Sigmoid colon (tissue), 6 donors: ENCODE measurements at regions not wholly inside any gene's neighbourhood (a gene's known extent, or its start where the extent isn't known, plus 50 kb on each side); places are given as distances from the start of the nearest gene placed in this dataset.

Experiments used
- DNase-seq: peaks from one replicate; pipeline ENCODE4 v3.0.0-alpha.2; 2019
- H3K27ac ChIP-seq, 4 donors: fragments of 200-600 bp; sonication (generic); one replicate each; pipeline ENCODE4 v1.5.1; 2016 to 2019; ENCODE audit warnings: mild to moderate bottlenecking in 1 of 4
- H3K27me3 ChIP-seq, 3 donors: fragments of 200-600 bp; sonication (generic); one replicate each; pipeline ENCODE4 v1.5.1; 2019; ENCODE audit warnings: mild to moderate bottlenecking in 1 of 3
- H3K36me3 ChIP-seq, 4 donors: fragments of 200-600 bp; sonication (generic); one replicate each; pipeline ENCODE4 v1.5.1; 2016 to 2019
- H3K4me1 ChIP-seq, 4 donors: fragments of 200-600 bp; sonication (generic); one replicate each; pipeline ENCODE4 v1.5.1; 2017 to 2019
- H3K4me3 ChIP-seq, 4 donors: fragments of 200-600 bp; sonication (generic); one replicate each; pipeline ENCODE4 v1.5.1; 2017 to 2019; ENCODE audit warnings: mild to moderate bottlenecking in 2 of 4, moderate library complexity in 1 of 4
- H3K9me3 ChIP-seq, 4 donors: fragments of 200-600 bp in 3 of 4; sonication (generic) in 3 of 4; one replicate each; pipeline versions ENCODE4 v1.5.1 to v1.6.1; 2013 to 2019
- CTCF ChIP-seq, 4 experiments: fragments of 450-650 bp in 3 of 4; fragments of 200-600 bp in 1 of 4; IDR thresholded peaks; one replicate each; pipeline ENCODE4 v1.5.1; 2016 to 2019; ENCODE audit warnings: antibody characterized with exemption in 4 of 4, mild to moderate bottlenecking in 3 of 4, moderate library complexity in 2 of 4
- EP300 ChIP-seq, 4 donors: sonication (generic); formaldehyde crosslinking; IDR thresholded peaks; one replicate each; pipeline ENCODE4 v1.6.1; 2017; ENCODE audit warnings: antibody characterized with exemption in 4 of 4
- POLR2A ChIP-seq, 2 donors: fragments of 450-650 bp; IDR thresholded peaks; one replicate each; pipeline ENCODE4 v1.6.1; 2016; ENCODE audit warnings: antibody characterized with exemption in 2 of 2, mild to moderate bottlenecking in 2 of 2, moderate library complexity in 2 of 2
- POLR2AphosphoS5 ChIP-seq, 4 donors: sonication (generic); formaldehyde crosslinking; IDR thresholded peaks; one replicate each; pipeline ENCODE4 v1.6.1; 2017; ENCODE audit warnings: antibody characterized with exemption in 4 of 4
- WGBS, 2 donors: extraction: QIAGEN DNeasy Blood & Tissue Kit; methylation state at CpG; one replicate each; pipeline ENCODE4 v1.1.7; 2013; 5-methylcytosine and 5-hydroxymethylcytosine counted together
- intact Hi-C: fragments of 100-400 bp; cut with DNase I; formaldehyde crosslinking; loops from one replicate; pipeline ENCODE4 v1.15.1; 2023
- donor health status: healthy with polysubstance abuse.
- donor health status: healthy.

- WGBS, 2 donors = 83 to 95% methylated on average over 3 of the region's 3 CpGs
- no peak for TF ChIP-seq CTCF (IDR thresholded peaks at IDR 0.05)
- TF ChIP-seq POLR2A (IDR thresholded peaks at IDR 0.05) = no peak
- Histone ChIP-seq H3K27me3 (no peaks in the 10 kb centered on the region), H3K27ac (no peak overlapping the region), H3K36me3 (no peaks in the 10 kb centered on the region), H3K9me3 (no peaks in the 10 kb centered on the region), H3K4me3 (no peak overlapping the region), H3K4me1 (no peaks in the 10 kb centered on the region)
- intact Hi-C loops = no loop called here
- no peak for DNase-seq
Measured at GRCh38 chr21:29396951-29397455, 98.3 kb downstream of the BACH1 start.

GRCh38 chr21:29403301-29403700 is 104.6 kb downstream of the BACH1 start:
- no peak for DNase-seq
- Histone ChIP-seq H3K9me3 (peaks cover 0 to 2% (median 0%) of the 10 kb centered on the region in 4 donors), H3K4me3 (no peak overlapping the region), H3K27ac (no peak overlapping the region), H3K4me1 (no peaks in the 10 kb centered on the region), H3K36me3 (no peaks in the 10 kb centered on the region), H3K27me3 (no peaks in the 10 kb centered on the region)
- intact Hi-C loops = no loop called here
- no peak for TF ChIP-seq CTCF (IDR thresholded peaks at IDR 0.05)
- TF ChIP-seq EP300 (IDR thresholded peaks at IDR 0.05) = no peak
- TF ChIP-seq POLR2A (IDR thresholded peaks at IDR 0.05) = no peak
- no peak for TF ChIP-seq POLR2AphosphoS5 (IDR thresholded peaks at IDR 0.05)

- WGBS, 2 donors = 90 to 92% methylated on average over 4 of the region's 4 CpGs
- no peak for TF ChIP-seq CTCF (IDR thresholded peaks at IDR 0.05)
- H3K36me3 ChIP-seq = no peaks in the 10 kb centered on the region
- no peaks in the 10 kb centered on the region for H3K4me1 ChIP-seq
- no peak overlapping the region for H3K27ac ChIP-seq
- H3K4me3 ChIP-seq = no peak overlapping the region
- peaks cover 0 to 2% (median 0%) of the 10 kb centered on the region in 4 donors for H3K9me3 ChIP-seq
- intact Hi-C loops = no loop called here
- no peak for DNase-seq
- no peaks in the 10 kb centered on the region for H3K27me3 ChIP-seq
Measured at GRCh38 chr21:29403922-29404538, 105.3 kb downstream of the BACH1 start.

GRCh38 chr21:29405503-29406122 is 106.9 kb downstream of the BACH1 start:
- H3K9me3 ChIP-seq = peaks cover 0 to 2% (median 0%) of the 10 kb centered on the region in 4 donors
- intact Hi-C loops = no loop called here
- H3K27me3 ChIP-seq = no peaks in the 10 kb centered on the region
- TF ChIP-seq POLR2A (IDR thresholded peaks at IDR 0.05) (no peak), EP300 (IDR thresholded peaks at IDR 0.05) (no peak)
- no peaks in the 10 kb centered on the region for H3K36me3 ChIP-seq
- WGBS, 2 donors = 95 to 96% methylated on average over 2 of the region's 2 CpGs
- no peak overlapping the region for H3K4me3 ChIP-seq
- no peaks in the 10 kb centered on the region for H3K4me1 ChIP-seq
- no peak overlapping the region for H3K27ac ChIP-seq
- DNase-seq = no peak

GRCh38 chr21:29406385-29406784 is 107.7 kb downstream of the BACH1 start:
- Histone ChIP-seq H3K4me3 (no peak overlapping the region), H3K27me3 (no peaks in the 10 kb centered on the region), H3K27ac (no peak overlapping the region), H3K4me1 (no peaks in the 10 kb centered on the region), H3K9me3 (peaks cover 0 to 2% (median 0%) of the 10 kb centered on the region in 4 donors), H3K36me3 (no peaks in the 10 kb centered on the region)
- TF ChIP-seq EP300 (IDR thresholded peaks at IDR 0.05) = no peak
- TF ChIP-seq POLR2A (IDR thresholded peaks at IDR 0.05) = no peak
- TF ChIP-seq POLR2AphosphoS5 (IDR thresholded peaks at IDR 0.05) = no peak
- no peak for TF ChIP-seq CTCF (IDR thresholded peaks at IDR 0.05)
- DNase-seq = no peak
- intact Hi-C loops = no loop called here
